ENCODE measurements at regions not wholly inside any gene's neighbourhood (a gene's known extent, or its start where the extent isn't known, plus 50 kb on each side); places are given as distances from the start of the nearest gene placed in this dataset.

DNA sequence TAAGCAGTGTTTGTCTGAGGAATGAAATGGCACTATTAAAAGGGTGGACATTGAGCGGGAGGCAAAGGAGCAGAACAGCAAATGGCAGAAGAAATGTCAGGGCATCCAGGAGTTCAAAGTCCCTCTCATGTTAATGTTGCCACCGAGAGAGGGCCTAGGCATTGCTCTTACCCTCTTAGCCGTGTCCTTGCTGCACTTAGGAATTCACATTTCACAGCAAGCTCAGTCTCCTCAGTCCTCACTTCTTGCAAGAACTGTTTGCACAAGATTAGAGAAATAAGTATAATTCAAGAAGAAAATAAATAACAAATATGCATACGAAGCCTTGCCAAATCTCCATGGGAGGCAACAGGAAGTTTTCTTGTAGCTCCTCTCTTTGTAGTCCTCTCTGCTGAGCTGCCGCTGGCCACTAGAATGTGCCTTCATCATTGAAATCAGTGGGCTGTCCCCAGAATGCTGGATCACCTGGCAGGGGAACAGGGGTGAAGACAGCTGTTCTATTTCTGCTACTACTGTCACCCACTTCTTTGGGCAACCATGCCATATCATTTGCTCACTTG, 205.8 kb downstream of the ZNF326 start:
- intact Hi-C loops (cut with DNase I; ENCODE audit: low total_unique reads) = no loop called here
- Histone ChIP-seq H3K27me3 (no peaks in the 10 kb centered on the region), H3K27ac (no peak overlapping the region), H3K9me3 (no peaks in the 10 kb centered on the region), H3K4me1 (no peaks in the 10 kb centered on the region), H3K36me3 (ENCODE audit: low read depth, missing control alignments) (no peaks in the 10 kb centered on the region), H3K4me3 (no peak overlapping the region)
- TF ChIP-seq, protein P1, sequence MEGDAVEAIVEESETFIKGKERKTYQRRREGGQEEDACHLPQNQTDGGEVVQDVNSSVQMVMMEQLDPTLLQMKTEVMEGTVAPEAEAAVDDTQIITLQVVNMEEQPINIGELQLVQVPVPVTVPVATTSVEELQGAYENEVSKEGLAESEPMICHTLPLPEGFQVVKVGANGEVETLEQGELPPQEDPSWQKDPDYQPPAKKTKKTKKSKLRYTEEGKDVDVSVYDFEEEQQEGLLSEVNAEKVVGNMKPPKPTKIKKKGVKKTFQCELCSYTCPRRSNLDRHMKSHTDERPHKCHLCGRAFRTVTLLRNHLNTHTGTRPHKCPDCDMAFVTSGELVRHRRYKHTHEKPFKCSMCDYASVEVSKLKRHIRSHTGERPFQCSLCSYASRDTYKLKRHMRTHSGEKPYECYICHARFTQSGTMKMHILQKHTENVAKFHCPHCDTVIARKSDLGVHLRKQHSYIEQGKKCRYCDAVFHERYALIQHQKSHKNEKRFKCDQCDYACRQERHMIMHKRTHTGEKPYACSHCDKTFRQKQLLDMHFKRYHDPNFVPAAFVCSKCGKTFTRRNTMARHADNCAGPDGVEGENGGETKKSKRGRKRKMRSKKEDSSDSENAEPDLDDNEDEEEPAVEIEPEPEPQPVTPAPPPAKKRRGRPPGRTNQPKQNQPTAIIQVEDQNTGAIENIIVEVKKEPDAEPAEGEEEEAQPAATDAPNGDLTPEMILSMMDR (IDR thresholded peaks at IDR 0.05) = no peak
- no peak for TF ChIP-seq POLR2A (IDR thresholded peaks at IDR 0.05)
- 69 to 72% methylated on average over 5 of the region's 5 CpGs for WGBS, 2 donors
- no peak for DNase-seq

DNA sequence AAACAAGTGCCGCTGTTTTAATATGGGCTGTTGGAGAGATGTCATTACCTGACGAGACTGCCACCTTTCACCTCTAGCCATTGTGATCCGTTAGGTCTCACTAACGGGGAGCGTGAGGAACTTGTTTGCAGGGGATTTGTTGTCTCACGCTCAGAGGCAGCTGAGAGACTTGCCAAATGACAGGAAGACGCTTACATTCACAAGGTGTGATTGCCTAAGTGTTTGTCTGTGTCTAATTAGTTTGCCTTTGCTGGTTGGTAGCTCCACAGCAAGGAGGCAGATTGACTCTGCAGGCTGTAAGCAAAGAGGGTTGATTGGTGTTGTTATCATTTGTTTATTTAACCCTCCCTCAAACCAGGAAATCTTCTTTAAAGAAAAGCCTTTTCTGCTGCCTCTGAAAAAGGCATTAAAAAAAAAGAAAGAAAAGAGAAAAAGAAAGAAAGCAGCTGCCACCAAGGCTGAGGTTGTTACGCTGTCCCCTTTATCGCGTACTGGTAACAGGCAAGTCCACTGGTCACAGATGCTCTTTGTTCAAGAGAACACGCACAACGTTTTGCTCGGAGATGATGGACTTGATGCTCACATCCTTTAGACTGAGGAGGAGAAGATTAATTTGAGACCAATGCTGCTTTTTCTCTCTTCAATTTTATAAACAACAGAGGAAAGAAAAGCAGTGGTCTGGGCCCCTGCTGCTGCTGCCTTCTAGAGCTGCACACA, 203.9 kb downstream of the ZNF326 start:
- intact Hi-C loops (cut with DNase I; ENCODE audit: low total_unique reads) = no loop called here
- DNase-seq = no peak
- no peaks in the 10 kb centered on the region for H3K9me3 ChIP-seq
- no peaks in the 10 kb centered on the region for H3K4me1 ChIP-seq
- TF ChIP-seq, protein P1 (IDR thresholded peaks at IDR 0.05) = no peak
- no peak for TF ChIP-seq POLR2A (IDR thresholded peaks at IDR 0.05)
- no peak overlapping the region for H3K27ac ChIP-seq
- WGBS, 2 donors = 43 to 46% methylated on average over 12 to 13 of the region's 13 CpGs
- H3K4me3 ChIP-seq = no peak overlapping the region
- H3K27me3 ChIP-seq = no peaks in the 10 kb centered on the region
- H3K36me3 ChIP-seq (ENCODE audit: low read depth, missing control alignments) = no peaks in the 10 kb centered on the region

DNA sequence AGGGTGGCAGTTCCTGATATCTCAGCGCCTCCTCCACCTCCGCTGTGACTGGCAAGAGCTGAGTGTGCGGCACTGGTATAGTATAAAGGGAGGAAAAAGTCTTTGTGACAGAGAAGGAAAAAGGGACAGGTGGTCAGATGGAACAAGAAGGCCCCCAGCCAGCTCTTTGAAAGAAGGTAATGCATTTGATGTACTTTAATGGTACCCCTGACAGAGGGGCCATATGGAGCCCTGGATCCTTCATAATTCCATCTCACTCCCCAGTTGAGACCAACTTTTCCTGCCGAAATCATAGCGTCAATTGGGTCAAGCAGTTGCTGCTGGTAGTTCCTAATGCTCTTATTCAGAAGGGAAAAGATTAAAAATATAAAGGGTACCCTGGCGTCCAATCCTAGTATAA, 198.2 kb downstream of the ZNF326 start:
- H3K4me1 ChIP-seq = no peaks in the 10 kb centered on the region
- TF ChIP-seq, protein P1 (IDR thresholded peaks at IDR 0.05) = no peak
- TF ChIP-seq POLR2A (IDR thresholded peaks at IDR 0.05) = no peak

DNA sequence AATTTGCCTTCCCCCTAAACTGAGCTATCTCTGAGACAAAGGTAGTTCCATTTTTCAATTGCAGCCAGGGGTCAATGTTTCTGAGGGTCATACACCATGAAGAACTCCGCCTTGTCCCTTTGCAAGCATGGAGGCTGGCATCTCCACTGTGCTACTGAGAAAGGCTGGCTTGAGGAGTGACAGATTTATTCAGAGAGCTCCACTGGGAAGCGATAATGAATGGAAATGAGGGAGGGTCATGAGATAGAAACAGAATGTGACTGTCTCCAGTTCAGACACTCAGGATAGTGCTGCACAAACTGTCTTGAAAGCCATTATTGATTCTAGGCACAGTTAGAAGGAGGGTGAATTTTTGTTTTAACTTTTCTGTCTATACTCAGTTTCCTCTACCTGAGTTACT, 197.5 kb downstream of the ZNF326 start:
- H3K4me1 ChIP-seq = no peaks in the 10 kb centered on the region
- TF ChIP-seq POLR2A (IDR thresholded peaks at IDR 0.05) = no peak
- TF ChIP-seq, protein P1 (IDR thresholded peaks at IDR 0.05) = no peak
- no peak overlapping the region for H3K27ac ChIP-seq
- 41 to 61% methylated on average over 2 of the region's 2 CpGs for WGBS, 2 donors
- no peak overlapping the region for H3K4me3 ChIP-seq
- no peaks in the 10 kb centered on the region for H3K9me3 ChIP-seq
- no peak for DNase-seq
- intact Hi-C loops (cut with DNase I; ENCODE audit: low total_unique reads) = no loop called here
- H3K36me3 ChIP-seq (ENCODE audit: low read depth, missing control alignments) = no peaks in the 10 kb centered on the region
- no peaks in the 10 kb centered on the region for H3K27me3 ChIP-seq

More for the DNA sequence above, 198.2 kb downstream of the ZNF326 start:
- H3K27me3 ChIP-seq = no peaks in the 10 kb centered on the region
- no peak overlapping the region for H3K27ac ChIP-seq
- H3K4me3 ChIP-seq = no peak overlapping the region
- WGBS, 2 donors = 53 to 65% methylated on average over 6 of the region's 6 CpGs
- DNase-seq = no peak
- no peaks in the 10 kb centered on the region for H3K9me3 ChIP-seq
- no peaks in the 10 kb centered on the region for H3K36me3 ChIP-seq (ENCODE audit: low read depth, missing control alignments)
- intact Hi-C loops (cut with DNase I; ENCODE audit: low total_unique reads) = no loop called here

DNA sequence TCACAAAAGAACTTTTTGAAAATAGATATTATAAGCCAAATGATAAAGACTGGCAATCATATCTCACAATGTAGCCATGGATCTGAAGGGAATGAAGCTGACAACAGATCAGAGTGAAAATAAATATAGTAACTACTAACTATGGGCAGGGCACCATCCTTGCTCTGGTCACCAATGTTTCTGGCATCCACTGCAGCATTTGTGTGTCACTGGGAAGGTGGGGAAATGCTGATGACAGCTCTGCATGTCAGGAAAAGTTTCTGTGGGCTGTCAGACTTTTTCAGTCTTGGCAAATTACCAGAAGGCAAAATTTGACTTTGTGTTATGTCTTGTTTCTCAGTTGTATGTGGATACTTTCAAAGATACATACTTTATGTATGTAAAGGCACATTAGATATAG, 195.6 kb downstream of the ZNF326 start:
- TF ChIP-seq, protein P1 (IDR thresholded peaks at IDR 0.05) = no peak
- TF ChIP-seq POLR2A (IDR thresholded peaks at IDR 0.05) = no peak
- no peak overlapping the region for H3K27ac ChIP-seq
- H3K4me3 ChIP-seq = no peak overlapping the region
- intact Hi-C loops (cut with DNase I; ENCODE audit: low total_unique reads) = no loop called here
- H3K4me1 ChIP-seq = no peaks in the 10 kb centered on the region
- H3K36me3 ChIP-seq (ENCODE audit: low read depth, missing control alignments) = no peaks in the 10 kb centered on the region
- H3K27me3 ChIP-seq = no peaks in the 10 kb centered on the region
- no peaks in the 10 kb centered on the region for H3K9me3 ChIP-seq
- DNase-seq = no peak
